Calu3 (cell line): ENCODE measurements at regions not wholly inside any gene's neighbourhood (a gene's known extent, or its start where the extent isn't known, plus 50 kb on each side); places are given as distances from the start of the nearest gene placed in this dataset.

Experiments used
- BruUV-seq: library from RNA; stranded (reverse); fragments of 400-500 nt; replicated peaks from 2 replicates; lab custom pipeline; 2021; lab: Mats Ljungman, UMichigan
- CTCF ChIA-PET: fragments of 300-600 bp; sonication (Branson Sonifier 250); formaldehyde crosslinking; loops from one replicate; lab custom pipeline; 2022; ENCODE audit warnings: antibody characterized with exemption; lab: Charles Lee
- DNase-seq: peaks from one replicate; pipeline ENCODE4 v3.0.0; 2022
- H3K27ac Mint-ChIP-seq: one replicate; pipeline ENCODE4 v1.8.0; 2022; ENCODE audit warnings: mixed read lengths; ENCODE audit not compliant: unreplicated experiment
- H3K27me3 Mint-ChIP-seq: one replicate; pipeline ENCODE4 v1.8.0; 2022; ENCODE audit warnings: mixed read lengths; ENCODE audit not compliant: unreplicated experiment
- H3K36me3 Mint-ChIP-seq: one replicate; pipeline ENCODE4 v1.8.0; 2022; ENCODE audit warnings: mild to moderate bottlenecking, moderate library complexity, mixed read lengths; ENCODE audit not compliant: insufficient read depth, unreplicated experiment
- H3K4me1 Mint-ChIP-seq: one replicate; pipeline ENCODE4 v1.8.0; 2022; ENCODE audit warnings: mild to moderate bottlenecking, low read depth, mixed read lengths; ENCODE audit not compliant: unreplicated experiment
- H3K4me3 Mint-ChIP-seq: one replicate; pipeline ENCODE4 v1.8.0; 2022; ENCODE audit warnings: mild to moderate bottlenecking, low read depth, moderate library complexity, mixed read lengths; ENCODE audit not compliant: unreplicated experiment
- H3K9me3 Mint-ChIP-seq: one replicate; pipeline ENCODE4 v1.8.0; 2022; ENCODE audit warnings: low read depth, mixed read lengths; ENCODE audit not compliant: unreplicated experiment
- CTCF ChIP-seq: fragments of 200-600 bp; IDR thresholded peaks from one replicate; pipeline ENCODE4 v1.8.0; 2022; ENCODE audit warnings: antibody characterized with exemption; ENCODE audit not compliant: unreplicated experiment
- intact Hi-C: fragments of 100-400 bp; cut with micrococcal nuclease; formaldehyde crosslinking; loops from one replicate; pipeline ENCODE4 v1.10.0; 2022; ENCODE audit not compliant: unreplicated experiment

DNA sequence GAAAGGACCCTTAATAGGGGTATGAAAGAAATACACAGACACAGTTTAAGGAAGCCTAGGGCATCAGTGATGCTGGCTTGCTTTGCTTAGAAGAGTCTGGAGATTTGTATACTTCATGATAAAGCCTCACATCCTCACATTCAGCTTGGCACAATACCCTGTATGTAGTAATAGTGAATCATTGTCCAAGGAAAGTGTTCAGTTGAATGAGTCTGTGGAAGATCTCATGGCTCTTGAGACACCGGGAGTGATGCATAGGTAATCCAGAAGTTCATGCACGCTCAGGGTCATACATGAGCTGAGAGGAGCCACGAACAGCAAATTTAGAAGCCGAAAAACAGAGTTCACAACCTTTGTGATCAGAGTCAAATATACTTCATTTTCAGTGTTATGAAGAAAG, 537.2 kb upstream of the TMPRSS15 start:
- BruUV-seq, result no TSS peak
- no peak overlapping the region for H3K27ac Mint-ChIP-seq
- H3K4me3 Mint-ChIP-seq, result no peak overlapping the region
- H3K4me1 Mint-ChIP-seq, result no peaks in the 10 kb centered on the region
- no peak for DNase-seq
- H3K36me3 Mint-ChIP-seq, result no peaks in the 10 kb centered on the region
- peaks cover 10% of the 10 kb centered on the region for H3K9me3 Mint-ChIP-seq
- intact Hi-C loops, result no loop called here
- CTCF ChIA-PET, result no interaction called here
- H3K27me3 Mint-ChIP-seq, result no peaks in the 10 kb centered on the region
- no peak for TF ChIP-seq CTCF

- BruUV-seq, result no TSS peak
- Mint-ChIP-seq H3K36me3 (no peaks in the 10 kb centered on the region), H3K27me3 (no peaks in the 10 kb centered on the region), H3K4me1 (no peaks in the 10 kb centered on the region), H3K9me3 (peaks cover 8% of the 10 kb centered on the region), H3K4me3 (no peak overlapping the region), H3K27ac (no peak overlapping the region)
- no peak for TF ChIP-seq CTCF
- intact Hi-C loops, result no loop called here
- no peak for DNase-seq
- CTCF ChIA-PET, result no interaction called here
Observed at GRCh38 chr21:18950045-18950740, 546.6 kb upstream of the TMPRSS15 start.

DNA sequence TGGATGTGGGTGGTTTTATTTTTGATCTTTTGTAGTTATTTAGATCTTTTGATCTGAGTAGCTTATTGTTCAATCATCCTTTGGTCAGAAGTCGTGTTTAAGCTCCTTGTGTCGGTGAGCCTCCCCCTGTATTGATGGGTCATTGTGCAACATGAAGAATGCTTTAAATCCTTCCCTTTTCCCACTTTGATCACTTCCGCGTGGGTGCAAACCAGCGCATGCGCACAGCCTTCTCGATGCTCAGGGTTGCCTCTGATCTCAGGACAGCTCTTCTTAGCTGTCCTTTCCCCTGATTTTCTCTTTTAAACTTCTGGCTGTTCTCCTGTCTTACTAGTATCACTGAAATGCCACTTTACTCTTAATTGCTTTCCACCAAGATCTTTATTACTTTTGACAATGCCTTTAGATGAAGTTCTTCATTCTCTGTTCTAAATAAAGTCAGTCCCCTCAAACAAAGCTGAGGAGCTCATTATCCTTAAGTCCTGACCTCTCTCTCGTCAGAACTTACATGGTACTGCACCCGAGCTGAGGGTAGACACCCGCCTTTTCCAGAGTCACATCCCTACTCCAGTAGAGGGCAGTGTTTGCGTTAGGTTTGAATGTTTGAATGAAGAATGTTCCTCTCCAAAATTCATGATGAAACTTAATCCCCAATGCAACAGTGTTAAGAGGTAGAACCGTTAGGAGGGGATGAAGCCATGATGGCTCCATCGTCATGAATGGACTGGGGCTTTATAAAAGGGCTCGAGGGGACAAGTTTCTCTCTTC, 547.9 kb upstream of the TMPRSS15 start:
- intact Hi-C loops, result no loop called here
- no TSS peak for BruUV-seq
- CTCF ChIA-PET, result no interaction called here
- Mint-ChIP-seq H3K4me1 (no peaks in the 10 kb centered on the region), H3K27me3 (no peaks in the 10 kb centered on the region), H3K9me3 (peaks cover 6% of the 10 kb centered on the region), H3K27ac (no peak overlapping the region), H3K36me3 (no peaks in the 10 kb centered on the region), H3K4me3 (no peak overlapping the region)
- no peak for DNase-seq
- no peak for TF ChIP-seq CTCF

DNA sequence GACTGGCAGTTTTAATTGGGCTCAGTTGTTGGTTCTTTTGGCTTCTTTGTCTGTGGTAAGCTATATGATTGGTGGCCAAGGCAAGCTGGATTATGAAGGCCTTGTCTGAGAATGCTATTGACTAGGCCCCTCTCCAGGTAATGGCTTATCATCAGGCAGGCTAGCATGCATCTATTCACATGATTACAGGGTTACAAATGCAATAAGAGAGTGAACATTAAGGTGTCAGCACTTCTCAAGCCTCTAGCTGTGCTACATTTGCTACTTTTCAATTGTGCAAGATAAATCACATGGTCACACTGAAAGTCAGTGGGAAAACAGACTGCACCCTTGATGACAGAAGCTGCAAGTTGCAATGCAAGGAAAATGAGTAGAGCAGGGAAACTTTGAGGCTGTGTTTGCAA, 550.9 kb upstream of the TMPRSS15 start:
- H3K36me3 Mint-ChIP-seq, result no peaks in the 10 kb centered on the region
- H3K4me3 Mint-ChIP-seq, result no peak overlapping the region
- no peak for DNase-seq
- CTCF ChIA-PET, result no interaction called here
- H3K4me1 Mint-ChIP-seq, result no peaks in the 10 kb centered on the region
- no TSS peak for BruUV-seq
- H3K27me3 Mint-ChIP-seq, result no peaks in the 10 kb centered on the region
- H3K27ac Mint-ChIP-seq, result no peak overlapping the region
- intact Hi-C loops, result no loop called here
- H3K9me3 Mint-ChIP-seq, result peaks cover 10% of the 10 kb centered on the region
- TF ChIP-seq CTCF, result no peak
